K562 (cell line): ENCODE measurements at regions not wholly inside any gene's neighbourhood (a gene's known extent, or its start where the extent isn't known, plus 50 kb on each side); places are given as distances from the start of the nearest gene placed in this dataset.

Experiments
- ATAC-seq: fragments of 200-7000 bp; cut with Tn5 transposase; 3 replicates; pipeline ENCODE4 v1.9.1; 2020; ENCODE audit warnings: moderate library complexity
- BruUV-seq: library from RNA; stranded (reverse); fragments of 400-500 nt; replicated peaks from 2 replicates; lab custom pipeline; 2021; lab: Mats Ljungman, UMichigan
- CTCF ChIA-PET: fragments of 300-600 bp; formaldehyde crosslinking; extraction: SDS; loops from one replicate; lab custom pipeline; 2021; ENCODE audit warnings: low intra/inter-chr PET ratio; lab: Yijun Ruan, JAX
- POLR2A ChIA-PET: fragments of 300-600, 350-650 bp; sonication (Branson Sonifier 250); formaldehyde crosslinking; extraction: SDS; loops from one replicate; lab custom pipeline; 2021; ENCODE audit warnings: antibody characterized with exemption, inconsistent platforms; lab: Yijun Ruan, JAX
- DNase-seq, 4 experiments: peaks; one replicate each; pipeline versions ENCODE4 v3.0.0 to v3.0.0-alpha.2; 2011 to 2018; ENCODE audit warnings: low spot score in 3 of 4, mixed read lengths in 3 of 4; ENCODE audit errors: extremely low read depth in 1 of 4
- FAIRE-seq: peaks from 2 replicates; lab custom pipeline; 2011; peaks lifted over from hg19 to GRCh38; lab: Jason Lieb, UNC
- H2AFZ ChIP-seq: 2 replicates; pipeline ENCODE4 v1.6.0; 2011; ENCODE audit warnings: low read depth, low read length, control low read depth, inconsistent platforms
- H3K27ac ChIP-seq: fragments of 200-600 bp; 3 replicates; pipeline ENCODE4 v1.8.0; 2011; ENCODE audit warnings: low read depth, mild to moderate bottlenecking, control low read depth, inconsistent platforms, low read length, moderate library complexity, mixed read lengths; ENCODE audit errors: extremely low read depth
- H3K27me3 ChIP-seq, 2 experiments: fragments of 300-600 bp in 1 of 2; 2 replicates in 1 of 2; 3 replicates in 1 of 2; pipeline versions ENCODE4 v1.6.0 to v1.8.0; 2011; ENCODE audit warnings: inconsistent platforms in 2 of 2, low read length in 2 of 2, mild to moderate bottlenecking in 1 of 2, mixed read lengths in 1 of 2, moderate library complexity in 1 of 2; ENCODE audit not compliant: control insufficient read depth in 2 of 2, insufficient read depth in 2 of 2
- H3K36me3 ChIP-seq: fragments of 300-600 bp; 3 replicates; pipeline ENCODE4 v1.8.0; 2011; ENCODE audit warnings: mild to moderate bottlenecking, low read length, inconsistent platforms; ENCODE audit not compliant: control insufficient read depth, insufficient read depth
- H3K4me1 ChIP-seq, 2 experiments: fragments of 200-600 bp in 1 of 2; replicated peaks in 1 of 2; 2 replicates in 1 of 2; 3 replicates in 1 of 2; pipeline versions ENCODE4 v1.5.1 to v1.8.0; 2011; ENCODE audit warnings: inconsistent platforms in 2 of 2, low read length in 2 of 2, mild to moderate bottlenecking in 1 of 2, mixed read lengths in 1 of 2, moderate library complexity in 1 of 2; ENCODE audit not compliant: control insufficient read depth in 2 of 2, insufficient read depth in 2 of 2
- H3K4me2 ChIP-seq: 2 replicates; pipeline ENCODE4 v1.6.1; 2011; ENCODE audit warnings: low read length, control low read depth, inconsistent platforms, mixed read lengths; ENCODE audit not compliant: insufficient read depth
- H3K4me3 ChIP-seq: fragments of 200-600 bp; sonication (generic), shearing (Covaris generic); 2 replicates; pipeline ENCODE4 v1.5.1; 2016; ENCODE audit warnings: control low read depth, inconsistent platforms
- H3K79me2 ChIP-seq: fragments of 200-600 bp; 3 replicates; pipeline ENCODE4 v1.8.0; 2011; ENCODE audit warnings: low read length, inconsistent platforms; ENCODE audit not compliant: control insufficient read depth, insufficient read depth
- H3K9ac ChIP-seq, 2 experiments: 2 replicates each; pipeline versions ENCODE4 v1.6.0 to v1.6.1; 2011; ENCODE audit warnings: low read depth in 2 of 2, low read length in 2 of 2, control low read depth in 1 of 2, inconsistent platforms in 1 of 2, mild to moderate bottlenecking in 1 of 2, mixed read lengths in 1 of 2; ENCODE audit not compliant: insufficient read depth in 1 of 2
- H3K9me1 ChIP-seq: one replicate; pipeline ENCODE4 v1.6.0; 2011; ENCODE audit warnings: inconsistent platforms, mild to moderate bottlenecking, low read length, moderate library complexity; ENCODE audit not compliant: control insufficient read depth, insufficient read depth
- H3K9me3 ChIP-seq: replicated peaks from 2 replicates; pipeline ENCODE4 v1.5.1; 2011; ENCODE audit warnings: low read depth, low read length, inconsistent platforms; ENCODE audit not compliant: control insufficient read depth, insufficient read depth
- H4K20me1 ChIP-seq: replicated peaks from 2 replicates; pipeline ENCODE4 v1.6.1; 2011; ENCODE audit warnings: low read length, inconsistent platforms, mixed read lengths; ENCODE audit not compliant: control insufficient read depth, insufficient read depth
- CGGBP1 ChIP-seq: fragments of 250-450 bp; sonication (Bioruptor Pico); IDR thresholded peaks from 2 replicates; pipeline ENCODE4 v1.9.0; 2021; ENCODE audit warnings: mild to moderate bottlenecking
- DPF2 ChIP-seq: fragments of 450-650 bp; IDR thresholded peaks from 2 replicates; pipeline ENCODE4 v1.6.1; 2016
- E2F5 ChIP-seq: sonication (generic); formaldehyde crosslinking; IDR thresholded peaks from 2 replicates; pipeline ENCODE4 v1.8.0; 2022; ENCODE audit warnings: mild to moderate bottlenecking, missing genetic modification reagents
- ELK1 ChIP-seq: sonication (generic); formaldehyde crosslinking; IDR thresholded peaks from 2 replicates; pipeline ENCODE4 v1.8.1; 2022; ENCODE audit warnings: missing genetic modification reagents
- GATAD2A ChIP-seq: fragments of 450-650 bp; IDR thresholded peaks from 2 replicates; pipeline ENCODE4 v1.6.1; 2017
- HDAC1 ChIP-seq, 2 experiments: fragments of 450-650 bp; IDR thresholded peaks; 2 replicates each; pipeline ENCODE4 v1.6.1; 2016 to 2017; ENCODE audit warnings: inconsistent platforms in 1 of 2, mild to moderate bottlenecking in 1 of 2, moderate library complexity in 1 of 2
- HNRNPLL ChIP-seq: fragments of 200-400 bp; formaldehyde crosslinking; IDR thresholded peaks from 2 replicates; pipeline ENCODE4 v1.6.1; 2017; ENCODE audit warnings: low read length, low read depth, mild to moderate bottlenecking; ENCODE audit not compliant: poor library complexity, severe bottlenecking
- HSF4 ChIP-seq: fragments of 250-450 bp; sonication (Bioruptor Pico); IDR thresholded peaks from 2 replicates; pipeline ENCODE4 v2.1.2; 2022; ENCODE audit warnings: mild to moderate bottlenecking, moderate library complexity, borderline replicate concordance
- KAT8 ChIP-seq: fragments of 450-650 bp; IDR thresholded peaks from 2 replicates; pipeline ENCODE4 v1.6.1; 2016; ENCODE audit warnings: low read depth, mild to moderate bottlenecking
- KLF10 ChIP-seq: fragments of 250-450 bp; sonication (Bioruptor Pico); IDR thresholded peaks from 2 replicates; pipeline ENCODE4 v1.6.1; 2021; ENCODE audit warnings: matching md5 sums
- MAFF ChIP-seq: IDR thresholded peaks from 2 replicates; pipeline ENCODE4 v1.6.1; 2012; ENCODE audit warnings: low read length, improper control_type of control experiment
- RBM39 ChIP-seq: fragments of 200-400 bp; formaldehyde crosslinking; optimal IDR thresholded peaks from 2 replicates; pipeline ENCODE3; 2018; ENCODE audit warnings: low read depth, low read length
- SRSF3 ChIP-seq: fragments of 200-400 bp; formaldehyde crosslinking; IDR thresholded peaks from 2 replicates; pipeline ENCODE4 v1.6.1; 2016; ENCODE audit warnings: mild to moderate bottlenecking, low read length, moderate library complexity; ENCODE audit not compliant: insufficient read depth
- TGIF2 ChIP-seq: sonication (generic); formaldehyde crosslinking; IDR thresholded peaks from 2 replicates; pipeline ENCODE4 v1.8.1; 2022; ENCODE audit warnings: mild to moderate bottlenecking, missing genetic modification reagents, moderate library complexity
- THRB ChIP-seq: fragments of 450-650 bp; formaldehyde crosslinking; conservative IDR thresholded peaks from 2 replicates; pipeline ENCODE4 v1.4.0; 2022; ENCODE audit warnings: mild to moderate bottlenecking, missing genetic modification characterization
- XRCC5 ChIP-seq: fragments of 200-400 bp; formaldehyde crosslinking; IDR thresholded peaks from 2 replicates; pipeline ENCODE4 v1.6.1; 2017; ENCODE audit warnings: low read depth, mild to moderate bottlenecking, low read length
- ZNF124 ChIP-seq: sonication (generic); formaldehyde crosslinking; IDR thresholded peaks from 2 replicates; pipeline ENCODE4 v1.8.1; 2022; ENCODE audit warnings: missing genetic modification reagents
- ZNF277 ChIP-seq: fragments of 250-450 bp; sonication (Bioruptor Pico); IDR thresholded peaks from 2 replicates; pipeline ENCODE4 v1.8.0; 2022; ENCODE audit warnings: inconsistent platforms, mild to moderate bottlenecking, moderate library complexity, borderline replicate concordance
- ZNF354B ChIP-seq: fragments of 250-450 bp; sonication (Bioruptor Pico); IDR thresholded peaks from 2 replicates; pipeline ENCODE4 v1.4.0; 2020
- ZNF57 ChIP-seq: fragments of 450-650 bp; formaldehyde crosslinking; IDR thresholded peaks from 2 replicates; pipeline ENCODE4 v1.4.0; 2020; ENCODE audit warnings: mild to moderate bottlenecking, moderate library complexity
- ZNF830 ChIP-seq: fragments of 250-450 bp; sonication (Bioruptor Pico); IDR thresholded peaks from 2 replicates; pipeline ENCODE4 v1.5.0; 2021; ENCODE audit warnings: mild to moderate bottlenecking
- WGBS: fragments of 100-300 bp; shearing (Covaris generic); methylation state at CpG from one replicate; pipeline ENCODE4 v1.1.6; 2016; ENCODE audit warnings: low coverage, mixed read lengths; ENCODE audit not compliant: insufficient coverage; ENCODE audit errors: missing lambda C conversion rate; 5-methylcytosine and 5-hydroxymethylcytosine counted together
- in situ Hi-C: fragments of 300-500 bp; cut with MboI; formaldehyde crosslinking; loops from 4 replicates; pipeline ENCODE4 v1.15.0; 2018; ENCODE audit warnings: inconsistent platforms, mixed read lengths
- intact Hi-C: fragments of 100-400 bp; cut with micrococcal nuclease; formaldehyde crosslinking; loops from 2 replicates; pipeline ENCODE4 v1.14.2; 2022

GRCh38 chr5:133830911-133831310, 137.5 kb downstream of the C5orf15 start (continued):
- TF ChIP-seq DPF2 (no peak), KLF10 (CRISPR knock-in tag) (no peak), ELK1 (CRISPR knock-in tag) (no peak), HNRNPLL (no peak), MAFF (no peak), HSF4 (no peak), KAT8 (no peak), SRSF3 (no peak), XRCC5 (no peak), ZNF830 (CRISPR knock-in tag) (no peak)

- intact Hi-C loops (no loop called here), in situ Hi-C loops (no loop called here)
- no TSS peak for BruUV-seq
- Histone ChIP-seq H3K9me3 (no peaks in the 10 kb centered on the region), H3K79me2 (no peaks in the 10 kb centered on the region), H3K36me3 (no peaks in the 10 kb centered on the region), H3K27ac (no peak overlapping the region), H3K4me3 (no peak overlapping the region), H2AFZ (no peak overlapping the region), H4K20me1 (no peaks in the 10 kb centered on the region), H3K9ac (no peak overlapping the region), H3K9me1 (no peaks in the 10 kb centered on the region), H3K27me3 (peaks cover 22 to 63% of the 10 kb centered on the region in 2 experiments; a peak in 4 of 5 replicates), H3K4me2 (no peak overlapping the region), H3K4me1 (peaks cover 0 to 3% of the 10 kb centered on the region in 2 experiments; a peak in 2 of 5 replicates)
- ChIA-PET CTCF (no interaction called here), POLR2A (interaction anchor here (0.8 kb wide), 1 partner anchor 12 kb away, joined by 5 read pairs; no protein-coding TSS in a partner anchor)
- FAIRE-seq (no peak), ATAC-seq (no peak), DNase-seq (no peak)
- whole genome bisulfite sequencing: 2% methylated on average over 3 of the region's 3 CpGs
- no peak for TF ChIP-seq E2F5 (CRISPR knock-in tag)
- no peak for TF ChIP-seq CGGBP1 (CRISPR knock-in tag)
- no peak for TF ChIP-seq ZNF124 (CRISPR knock-in tag)
- no peak for TF ChIP-seq TGIF2 (CRISPR knock-in tag)
- TF ChIP-seq RBM39: no peak
- TF ChIP-seq THRB (CRISPR knock-in tag): no peak
- no peak for TF ChIP-seq HDAC1 (IDR thresholded peaks at IDR 0.05)
- TF ChIP-seq ZNF277 (CRISPR knock-in tag): no peak
- TF ChIP-seq ZNF354B (CRISPR knock-in tag): no peak
- TF ChIP-seq ZNF57: no peak
- TF ChIP-seq GATAD2A: no peak
Measured at GRCh38 chr5:133830281-133830680, 138.1 kb downstream of the C5orf15 start.
